Epithelial cell of proximal tubule (primary cell): ENCODE measurements at regions not wholly inside any gene's neighbourhood (a gene's known extent, or its start where the extent isn't known, plus 50 kb on each side); places are given as distances from the start of the nearest gene placed in this dataset.

Experiments used
- DNase-seq: peaks from one replicate; pipeline ENCODE4 v3.0.0-alpha.2; 2011; ENCODE audit warnings: low read depth
- H3K4me3 ChIP-seq: 2 replicates; pipeline ENCODE4 v1.5.1; 2011; ENCODE audit warnings: low read depth, mild to moderate bottlenecking, low read length
- CTCF ChIP-seq: conservative IDR thresholded peaks from 2 replicates; pipeline ENCODE4 v1.5.1; 2012; ENCODE audit warnings: low read depth, mild to moderate bottlenecking, low read length

- no peak for DNase-seq
- no peak overlapping the region for H3K4me3 ChIP-seq
- TF ChIP-seq CTCF: no peak
Observed at GRCh38 chr13:52944697-52945096, 83.9 kb upstream of the OLFM4 start.

GRCh38 chr13:52938065-52938464 lies 89.6 kb upstream of the PCDH8 start:
- no peak overlapping the region for H3K4me3 ChIP-seq
- no peak for TF ChIP-seq CTCF
- no peak for DNase-seq

GRCh38 chr13:52936806-52937205 lies 88.4 kb upstream of the PCDH8 start:
- TF ChIP-seq CTCF: no peak
- no peak for DNase-seq
- no peak overlapping the region for H3K4me3 ChIP-seq

- no peak overlapping the region for H3K4me3 ChIP-seq
- no peak for DNase-seq
- no peak for TF ChIP-seq CTCF
Observed at GRCh38 chr13:52934258-52934657, 85.8 kb upstream of the PCDH8 start.

- no peak for TF ChIP-seq CTCF
- no peak for DNase-seq
- no peak overlapping the region for H3K4me3 ChIP-seq
Observed at GRCh38 chr13:52933547-52934210, 85.2 kb upstream of the PCDH8 start.

GRCh38 chr13:52933099-52933498 lies 84.7 kb upstream of the PCDH8 start:
- H3K4me3 ChIP-seq: no peak overlapping the region
- TF ChIP-seq CTCF: no peak
- DNase-seq: no peak

GRCh38 chr13:52932649-52933048 lies 84.2 kb upstream of the PCDH8 start:
- H3K4me3 ChIP-seq: no peak overlapping the region
- DNase-seq: no peak
- no peak for TF ChIP-seq CTCF
